Right lobe of liver (tissue), 6 donors: ENCODE measurements at regions not wholly inside any gene's neighbourhood (a gene's known extent, or its start where the extent isn't known, plus 50 kb on each side); places are given as distances from the start of the nearest gene placed in this dataset.

ENCODE experiments used
- ATAC-seq, 4 donors: fragments of 200-7000 bp; cut with Tn5 transposase; one replicate each; pipeline ENCODE4 v1.9.1; 2020; ENCODE audit warnings: mild to moderate bottlenecking in 4 of 4, moderate library complexity in 4 of 4
- DNase-seq, 3 donors: peaks; one replicate each; pipeline ENCODE4 v3.0.0-alpha.2; 2020
- H3K27ac ChIP-seq, 3 donors: fragments of 200-600 bp; one replicate each; pipeline ENCODE4 v1.8.0; 2022
- H3K27me3 ChIP-seq, 2 donors: fragments of 200-600 bp; one replicate each; pipeline ENCODE4 v1.8.0; 2022
- H3K36me3 ChIP-seq, 4 donors: fragments of 200-600 bp; sonication (generic) in 1 of 4; one replicate each; pipeline versions ENCODE4 v1.5.1 to v1.8.0; 2017 to 2022; ENCODE audit warnings: control low read depth in 1 of 4
- H3K4me1 ChIP-seq, 4 donors: fragments of 200-600 bp; sonication (generic) in 1 of 4; one replicate each; pipeline versions ENCODE4 v1.5.1 to v1.8.0; 2017 to 2022; ENCODE audit warnings: control low read depth in 1 of 4
- H3K4me3 ChIP-seq, 3 donors: fragments of 200-600 bp; one replicate each; pipeline ENCODE4 v1.8.0; 2022
- H3K9me3 ChIP-seq, 4 donors: fragments of 200-600 bp; sonication (generic) in 1 of 4; one replicate each; pipeline versions ENCODE4 v1.5.1 to v1.8.0; 2017 to 2022; ENCODE audit warnings: control low read depth in 1 of 4
- CTCF ChIP-seq, 4 donors: fragments of 200-600 bp in 3 of 4; fragments of 450-650 bp in 1 of 4; IDR thresholded peaks; one replicate each; pipeline versions ENCODE4 v1.5.1 to v1.8.0; 2016 to 2022; ENCODE audit warnings: antibody characterized with exemption in 4 of 4, mild to moderate bottlenecking in 2 of 4
- POLR2A ChIP-seq: fragments of 450-650 bp; IDR thresholded peaks from one replicate; pipeline ENCODE4 v1.6.1; 2017; ENCODE audit warnings: antibody characterized with exemption, mild to moderate bottlenecking
- WGBS: methylation state at CpG from one replicate; pipeline ENCODE4 v1.1.6; 2018; ENCODE audit warnings: low coverage, low lambda C conversion rate; ENCODE audit not compliant: insufficient coverage; ENCODE audit errors: missing lambda C conversion rate; 5-methylcytosine and 5-hydroxymethylcytosine counted together
- intact Hi-C, 2 donors: fragments of 100-400 bp; cut with DNase I; formaldehyde crosslinking; loops; one replicate each; pipeline versions ENCODE4 v1.11.2 to v1.14.1; 2022
- donor health status: DM: no; HTN: yes; CAD: no.
- donor health status: DM: no; HTN: no; CAD: no.
- donor health status: DM: no; HTN: no; CAD: no.
- donor health status: DM: no; HTN: yes; CAD: no.
- donor health status: DM: no; HTN: yes; CAD: no.

- no peak for TF ChIP-seq POLR2A
- TF ChIP-seq CTCF (IDR thresholded peaks at IDR 0.05): no peak
- Histone ChIP-seq H3K4me1 (peaks cover 0 to 6% (median 0%) of the 10 kb centered on the region in 4 donors), H3K4me3 (no peak overlapping the region), H3K27ac (peak overlapping the region in 2 of 3 donors; percentile 8 to 25), H3K9me3 (no peaks in the 10 kb centered on the region), H3K36me3 (no peaks in the 10 kb centered on the region), H3K27me3 (no peaks in the 10 kb centered on the region)
- DNase-seq: no peak
- 78% methylated on average over 5 of the region's 5 CpGs for whole genome bisulfite sequencing
- ATAC-seq: no peak
- intact Hi-C loops: no loop called here
Measured at GRCh38 chr1:244301595-244302130, 150.0 kb downstream of the ADSS2 start.

- no peak overlapping the region for H3K4me3 ChIP-seq
- H3K4me1 ChIP-seq: peaks cover 0 to 6% (median 0%) of the 10 kb centered on the region in 4 donors
- ATAC-seq: peak in 3 of 4 donors; percentile 3 to 60 (median 48)
- DNase-seq: peak in 1 of 3 donors; percentile 55
- intact Hi-C loops: no loop called here
- H3K36me3 ChIP-seq: no peaks in the 10 kb centered on the region
- 33% methylated on average over 7 of the region's 11 CpGs for WGBS
- no peak overlapping the region for H3K27ac ChIP-seq
- H3K27me3 ChIP-seq: no peaks in the 10 kb centered on the region
- no peaks in the 10 kb centered on the region for H3K9me3 ChIP-seq
- TF ChIP-seq POLR2A (no peak), CTCF (IDR thresholded peaks at IDR 0.05) (no peak)
Measured at GRCh38 chr1:244302876-244303609, 148.7 kb downstream of the ADSS2 start.

- intact Hi-C loops: no loop called here
- Histone ChIP-seq H3K27me3 (no peaks in the 10 kb centered on the region), H3K36me3 (no peaks in the 10 kb centered on the region), H3K4me3 (no peak overlapping the region), H3K9me3 (no peaks in the 10 kb centered on the region), H3K4me1 (peaks cover 0 to 6% (median 0%) of the 10 kb centered on the region in 4 donors), H3K27ac (no peak overlapping the region)
- TF ChIP-seq CTCF (IDR thresholded peaks at IDR 0.05) (no peak), POLR2A (no peak)
- 58% methylated on average over 4 of the region's 5 CpGs for WGBS
- ATAC-seq (no peak), DNase-seq (no peak)
Measured at GRCh38 chr1:244303610-244303969, 148.1 kb downstream of the ADSS2 start.

- no peak overlapping the region for H3K27ac ChIP-seq
- TF ChIP-seq CTCF (IDR thresholded peaks at IDR 0.05) (no peak), POLR2A (no peak)
- ATAC-seq (no peak), DNase-seq (no peak)
- peaks cover 0 to 3% (median 0%) of the 10 kb centered on the region in 4 donors for H3K4me1 ChIP-seq
- intact Hi-C loops: no loop called here
- 77% methylated on average over 10 of the region's 11 CpGs for WGBS
- no peaks in the 10 kb centered on the region for H3K36me3 ChIP-seq
- H3K27me3 ChIP-seq: no peaks in the 10 kb centered on the region
- H3K4me3 ChIP-seq: no peak overlapping the region
- H3K9me3 ChIP-seq: no peaks in the 10 kb centered on the region
Measured at GRCh38 chr1:244304156-244304555, 147.6 kb downstream of the ADSS2 start.
